AML-193 (cell line): ENCODE measurements at regions not wholly inside any gene's neighbourhood (a gene's known extent, or its start where the extent isn't known, plus 50 kb on each side); places are given as distances from the start of the nearest gene placed in this dataset.

Experiments used
- DNase-seq, 2 experiments: peaks; one replicate each; lab custom pipeline; 2025; lab: John Stamatoyannopoulos, UW

DNA sequence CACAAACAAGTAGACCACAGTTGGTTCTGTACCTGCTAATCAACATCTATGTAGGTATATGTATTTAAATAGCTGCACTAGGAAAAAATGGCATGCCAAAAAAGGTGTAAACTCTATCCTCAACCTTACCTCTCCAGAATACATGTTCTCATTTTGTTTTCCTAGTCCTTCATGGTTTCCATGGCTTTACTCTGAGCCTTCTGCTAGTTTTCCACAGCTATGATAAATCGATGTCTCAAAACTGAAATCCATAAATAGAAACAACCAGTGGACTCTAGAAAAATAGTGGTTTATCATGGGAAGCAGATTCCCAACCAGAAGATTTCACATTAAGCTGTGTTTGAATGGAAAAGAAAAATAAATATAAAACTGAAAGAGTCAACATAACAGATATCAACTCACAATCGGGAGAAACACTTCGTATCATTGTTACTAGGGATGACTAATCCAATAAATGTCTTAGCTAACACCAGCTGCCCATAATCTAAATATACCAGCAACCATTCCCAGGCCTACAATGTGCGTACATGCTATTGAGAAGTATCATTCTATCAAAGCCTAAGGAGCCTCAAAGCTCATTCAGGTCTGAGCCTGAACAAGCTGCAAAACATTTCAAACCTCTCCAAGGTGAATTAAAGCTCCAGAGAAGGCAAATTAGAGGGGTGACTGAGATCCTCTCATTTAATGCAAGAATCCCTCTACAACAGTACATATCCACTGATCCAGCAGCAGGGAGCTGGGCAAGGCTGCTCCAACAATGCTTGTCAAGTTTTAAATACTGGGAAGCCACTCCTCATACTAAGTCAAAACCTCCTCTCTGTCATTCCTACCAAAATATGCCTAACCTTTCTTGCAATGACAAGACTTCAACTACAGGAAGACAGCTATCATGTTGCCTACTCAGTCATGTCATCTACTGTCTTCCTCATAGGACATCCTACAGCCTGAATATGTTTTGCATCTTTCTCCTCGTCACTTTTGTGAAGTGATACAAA lies 90.2 kb downstream of the KCTD12 start:
- DNase-seq, result no peak

DNA sequence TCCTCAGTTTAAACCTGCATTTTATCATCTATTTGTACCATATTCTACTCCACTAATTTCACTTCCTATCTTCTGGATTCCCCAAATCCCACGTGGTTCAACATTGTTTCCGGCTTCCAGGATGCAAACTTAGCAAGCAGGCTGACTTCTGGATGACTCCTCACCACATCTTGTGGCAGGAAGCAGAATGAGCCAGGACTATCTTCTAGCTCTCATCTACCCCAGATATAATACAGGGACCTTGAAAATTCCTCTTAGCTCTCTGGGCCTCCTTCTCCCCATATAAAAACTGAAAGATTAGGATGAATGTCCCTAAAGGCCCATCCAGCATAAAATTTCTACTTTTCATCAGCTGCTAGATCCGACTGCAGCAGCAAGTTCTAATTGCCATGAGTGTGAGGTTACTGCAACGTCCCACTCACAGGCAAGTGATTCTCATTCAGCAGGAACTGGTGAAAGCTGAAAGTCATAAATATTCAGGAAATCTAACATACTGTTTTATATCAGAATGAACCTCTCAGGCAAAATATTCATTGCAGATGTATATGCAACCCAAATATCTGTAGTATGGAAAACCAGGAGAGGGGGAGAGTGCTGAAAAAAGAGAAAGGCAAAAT lies 93.4 kb downstream of the KCTD12 start:
- DNase-seq, result no peak

DNA sequence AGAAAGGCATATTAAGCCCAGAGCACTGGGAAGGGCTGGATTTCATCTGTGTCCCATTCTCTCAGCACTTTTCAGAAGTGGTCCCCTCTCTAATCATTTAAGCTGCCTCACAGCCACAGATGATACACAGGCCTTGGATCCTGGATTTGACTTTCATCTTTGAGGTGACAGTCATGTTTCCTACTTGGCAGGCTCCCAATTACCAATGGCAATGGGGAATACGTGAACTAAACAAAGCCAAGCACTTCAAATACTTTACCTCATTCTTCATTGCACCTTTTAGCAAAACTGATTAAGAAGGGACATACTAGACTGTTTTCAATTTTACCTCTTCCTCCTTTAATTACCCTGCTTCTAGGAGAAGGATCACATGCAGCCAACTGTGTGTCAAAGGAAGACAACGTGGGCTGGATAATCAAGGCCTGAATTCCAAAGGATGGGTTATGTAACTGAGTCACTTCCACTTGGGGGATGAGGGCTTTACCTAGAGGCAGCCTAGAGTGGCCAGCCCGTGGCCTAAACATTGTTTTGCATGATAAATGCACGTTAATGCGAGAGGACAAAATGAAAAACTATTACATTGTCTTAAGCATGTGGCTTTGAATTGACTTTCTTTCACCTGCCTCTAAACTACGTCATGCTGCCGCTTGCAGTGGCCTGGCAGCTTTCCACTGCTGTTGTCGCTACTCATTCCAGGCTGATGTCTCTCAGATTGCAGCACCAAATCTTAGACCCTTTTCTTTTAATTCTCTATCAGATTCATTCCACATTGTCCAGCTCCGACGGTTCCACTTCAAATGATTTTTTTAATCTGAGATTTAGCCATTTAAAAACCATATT lies 95.0 kb downstream of the KCTD12 start:
- no peak for DNase-seq

DNA sequence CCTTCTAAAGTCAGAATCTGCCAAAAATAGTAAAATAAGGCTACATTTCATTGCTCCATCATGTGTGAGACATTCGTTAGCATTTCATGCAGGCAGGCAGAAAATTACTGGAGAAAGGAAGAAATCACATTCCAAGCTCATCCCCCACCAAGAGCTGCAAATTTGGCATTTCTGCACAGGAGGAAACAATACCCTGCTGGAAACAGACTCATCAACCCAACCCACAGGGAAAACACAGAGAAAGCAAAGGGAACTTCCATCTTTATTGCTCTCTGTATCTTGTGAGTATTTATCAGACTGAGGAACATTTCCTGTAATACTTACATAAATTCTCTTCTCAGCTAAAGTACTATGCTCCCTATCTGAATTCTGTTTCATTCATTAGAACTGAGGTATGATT lies 95.7 kb downstream of the KCTD12 start:
- DNase-seq, result no peak

DNA sequence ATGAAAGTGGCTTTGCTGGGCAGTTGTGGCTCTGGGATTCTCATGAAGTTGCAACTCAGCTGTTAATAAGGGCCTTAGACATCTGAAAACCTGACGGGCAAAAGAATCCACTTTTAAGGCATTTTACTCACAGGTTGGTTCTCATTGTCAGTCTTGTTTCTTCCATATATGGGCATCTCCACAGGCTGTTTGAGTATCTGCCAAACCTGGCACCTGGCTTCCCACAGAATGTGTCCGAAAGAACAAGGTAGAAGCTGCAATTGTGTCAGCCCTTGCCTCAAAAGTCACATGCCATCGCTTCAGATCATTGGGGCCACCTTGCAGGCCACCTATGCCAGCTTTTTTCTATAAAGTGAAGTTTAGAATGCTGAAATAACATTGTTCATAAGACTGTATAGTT lies 102.4 kb downstream of the KCTD12 start:
- DNase-seq, result no peak

DNA sequence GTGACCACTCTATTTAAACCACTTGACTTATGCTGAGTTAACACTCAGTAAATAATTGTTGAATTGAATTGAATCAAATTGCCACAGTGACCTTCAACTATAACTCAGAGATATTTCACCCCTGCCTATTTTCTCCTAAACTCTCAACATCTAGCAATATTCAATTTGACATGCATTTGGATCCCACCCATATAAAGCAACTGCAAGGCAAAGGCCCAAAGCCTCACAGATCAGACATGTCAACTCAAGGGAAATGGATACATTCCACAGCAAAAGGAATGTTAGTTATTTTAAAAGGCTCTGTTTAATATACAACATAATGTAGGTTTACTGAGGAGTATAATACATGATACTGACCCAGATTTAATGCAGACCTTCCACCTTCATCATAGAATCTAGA lies 107.4 kb downstream of the KCTD12 start:
- no peak for DNase-seq

DNA sequence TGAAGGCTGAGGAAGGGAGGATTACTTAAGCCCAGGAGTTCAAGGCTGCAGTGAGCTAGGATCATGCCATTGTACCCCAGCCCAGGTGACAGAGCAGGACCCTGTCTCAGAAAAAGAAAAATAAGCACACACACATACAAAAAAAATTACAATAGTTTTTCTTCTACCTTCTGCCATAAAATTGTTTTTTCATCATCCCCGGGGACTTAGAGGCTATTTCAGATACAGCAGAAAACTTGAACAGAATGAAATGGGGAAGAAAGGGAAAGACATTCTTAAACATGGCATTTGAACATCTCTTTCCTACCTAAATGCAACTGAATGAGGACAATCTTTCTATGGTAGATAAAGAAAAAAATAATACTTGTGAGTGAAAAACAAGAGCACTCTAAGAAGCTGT lies 109.1 kb downstream of the KCTD12 start:
- no peak for DNase-seq

DNA sequence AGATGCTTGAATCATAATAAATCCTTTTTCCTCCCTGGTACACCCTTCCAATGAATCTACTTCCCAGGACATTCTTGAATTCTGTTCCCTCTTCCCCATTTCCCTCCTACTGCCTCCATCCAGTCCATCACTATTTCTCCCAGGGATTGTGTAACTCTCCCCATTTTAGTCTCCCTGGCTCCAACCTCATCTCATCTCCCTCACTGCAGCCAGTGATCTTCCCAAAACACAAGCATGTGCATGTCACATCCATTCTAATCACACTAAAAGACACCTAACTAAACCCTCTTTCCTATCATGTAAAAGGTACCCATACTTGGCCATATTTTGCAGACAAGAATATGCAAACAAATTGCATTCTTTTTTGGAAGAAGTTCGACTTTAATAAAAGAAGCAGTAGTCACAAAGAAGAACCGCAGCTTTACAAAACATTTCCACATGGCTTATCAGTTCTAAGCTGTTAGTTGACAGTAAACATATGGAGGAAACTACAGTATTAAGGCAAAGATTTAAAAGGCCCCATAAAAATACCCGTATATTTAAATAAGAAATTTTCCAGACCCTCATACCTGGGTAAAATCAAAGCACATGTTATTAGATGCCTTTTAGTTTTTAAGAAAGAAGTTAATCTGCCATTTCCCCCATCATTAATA lies 111.0 kb downstream of the KCTD12 start:
- no peak for DNase-seq

DNA sequence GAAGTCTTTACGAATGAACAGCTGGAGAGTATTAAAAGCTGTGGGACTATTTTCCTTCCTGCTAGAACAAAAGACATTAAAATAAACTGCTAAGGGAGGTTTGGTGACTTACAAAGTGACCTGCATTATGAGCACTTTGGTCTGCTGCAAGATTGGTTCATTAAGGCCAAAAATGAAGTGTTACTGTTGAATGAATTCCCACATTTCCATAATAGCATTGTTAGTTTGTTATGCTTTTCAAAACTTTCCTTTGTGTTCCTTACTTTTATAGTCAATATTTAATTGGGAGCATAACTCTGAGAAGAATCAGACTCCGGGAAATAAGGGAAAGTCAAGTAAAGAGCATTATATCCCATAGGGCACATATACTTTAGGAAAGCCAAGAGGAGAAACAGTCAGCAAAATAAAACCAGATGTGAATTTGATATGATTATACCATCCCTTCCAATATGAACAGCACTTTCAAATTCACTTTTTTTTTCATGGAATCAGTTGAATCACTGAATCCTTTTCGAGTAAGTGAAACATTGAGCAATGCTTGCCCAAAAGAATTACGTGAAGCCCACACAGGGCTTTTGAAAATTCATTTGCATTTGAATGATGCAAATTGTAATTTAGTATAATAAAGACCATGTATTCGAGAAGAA lies 112.6 kb downstream of the KCTD12 start:
- no peak for DNase-seq

DNA sequence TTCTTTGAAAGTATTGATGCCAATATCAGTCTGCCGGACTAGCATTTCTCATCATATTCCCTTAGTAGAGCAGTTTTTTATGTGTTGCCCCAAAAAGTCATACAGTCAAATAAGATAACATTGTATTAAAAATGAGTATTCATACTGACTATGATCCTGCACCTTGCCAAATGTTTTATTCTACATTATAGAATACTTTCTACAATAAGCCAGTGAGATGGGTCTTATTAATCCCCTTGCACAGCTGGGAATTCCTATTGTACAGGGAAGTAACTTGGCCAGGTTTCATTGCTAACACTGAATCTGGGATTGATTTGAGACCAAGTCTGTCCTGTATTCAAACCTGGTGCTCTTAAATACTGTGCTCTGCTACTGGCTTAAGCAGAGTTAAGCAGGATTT lies 114.0 kb downstream of the KCTD12 start:
- DNase-seq, result no peak

DNA sequence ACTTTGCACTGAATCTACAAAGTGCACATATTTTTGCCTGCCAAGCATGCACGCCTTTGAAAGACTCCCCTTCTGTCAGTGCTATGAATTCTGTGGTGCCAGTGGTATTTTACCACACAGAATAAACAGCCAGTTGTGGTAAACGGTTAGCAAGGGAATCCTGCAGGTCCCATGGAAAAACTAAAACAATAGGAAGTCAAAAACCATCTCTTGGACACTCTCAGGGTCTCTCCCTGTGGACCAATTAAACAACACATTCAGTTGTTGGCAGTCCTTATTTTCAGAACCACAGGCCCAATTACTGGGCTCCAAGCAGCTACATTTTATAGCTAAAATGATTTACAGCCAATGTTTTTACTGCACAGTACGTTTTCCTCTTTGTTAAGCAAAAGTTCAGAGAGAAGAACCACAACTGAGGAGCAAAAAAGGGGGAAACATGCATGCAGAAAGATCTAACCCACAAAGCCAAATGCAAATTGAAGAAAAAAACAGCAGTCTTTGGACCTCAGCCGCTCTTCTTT lies 116.9 kb downstream of the KCTD12 start:
- DNase-seq, result no peak

DNA sequence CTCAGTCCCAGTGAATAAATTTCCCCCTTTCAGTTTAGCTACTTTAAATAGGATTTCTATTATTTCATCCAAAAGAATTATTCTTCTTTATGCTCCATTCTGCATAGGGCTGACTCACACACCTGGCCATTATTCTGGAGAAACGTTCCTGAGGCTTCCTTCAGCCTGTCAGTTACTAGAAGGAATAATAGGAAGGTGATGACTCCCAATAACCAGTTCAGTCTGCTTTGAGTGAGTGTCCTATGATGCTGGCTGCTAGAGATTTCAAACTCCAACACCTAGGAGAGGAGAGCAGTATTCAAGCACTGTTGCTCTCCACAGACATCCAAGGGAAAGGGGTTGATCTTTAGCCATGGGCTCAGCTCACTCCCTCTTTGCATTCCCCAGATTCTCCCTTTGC lies 117.8 kb downstream of the KCTD12 start:
- DNase-seq, result no peak

DNA sequence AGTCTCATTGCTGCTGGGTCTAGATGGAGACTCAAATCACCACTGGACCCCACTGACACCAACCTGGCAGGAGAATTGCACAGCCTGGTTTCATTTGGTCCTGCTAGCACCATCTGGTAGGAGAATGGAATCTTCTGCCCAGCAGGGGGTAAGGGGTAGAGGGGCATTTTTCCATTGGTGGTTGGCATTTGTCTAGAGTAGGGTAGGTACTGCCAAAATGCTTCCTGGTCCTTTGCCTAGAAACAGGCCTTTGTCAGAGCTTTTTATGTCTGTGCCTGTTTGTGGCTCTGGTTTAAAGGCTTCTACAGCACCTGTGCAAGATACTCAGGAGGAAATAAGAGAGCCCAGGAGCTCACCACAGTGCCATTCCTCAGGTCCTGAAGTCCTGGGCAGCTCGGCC lies 121.3 kb downstream of the KCTD12 start:
- DNase-seq, result no peak

DNA sequence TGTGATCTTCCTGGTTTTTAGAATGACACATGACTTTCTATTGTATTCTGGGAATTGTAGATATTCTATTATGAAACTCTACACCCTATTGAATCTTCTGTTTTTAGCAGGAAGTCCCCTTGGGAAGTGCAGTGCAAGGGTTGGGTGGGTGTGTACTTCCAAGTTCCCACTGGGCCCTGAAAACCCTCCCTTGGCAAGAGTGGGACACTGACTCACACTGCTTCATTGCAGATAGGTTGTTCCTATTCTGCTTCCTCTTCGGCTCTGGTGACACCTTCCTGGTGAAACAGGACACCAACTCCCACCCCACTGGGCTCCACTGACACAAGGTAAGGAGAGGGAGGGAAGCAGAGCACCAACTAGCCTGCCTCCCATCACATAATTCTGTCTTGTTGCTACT lies 121.8 kb downstream of the KCTD12 start:
- peak in 1 of 2 experiments; percentile 27 for DNase-seq

DNA sequence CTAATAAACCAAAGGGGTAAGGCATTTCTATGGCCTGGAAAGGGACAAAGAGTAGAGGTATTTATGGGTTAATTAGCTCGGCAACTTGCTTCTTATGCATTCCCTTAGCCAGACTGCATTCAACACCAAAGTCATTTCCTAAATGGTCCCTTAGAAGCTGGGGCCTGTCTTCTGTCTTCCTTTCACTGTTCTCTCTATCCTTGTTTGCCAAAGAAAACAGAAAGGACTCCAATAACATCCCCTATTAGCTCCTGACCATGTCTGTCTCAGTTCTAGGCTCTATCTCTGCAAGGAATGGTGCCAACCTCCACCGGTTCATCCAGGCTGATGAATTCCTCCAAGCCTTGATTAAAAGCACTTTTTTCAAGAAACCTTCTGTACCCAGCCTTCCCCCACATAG lies 123.5 kb downstream of the KCTD12 start:
- no peak for DNase-seq

DNA sequence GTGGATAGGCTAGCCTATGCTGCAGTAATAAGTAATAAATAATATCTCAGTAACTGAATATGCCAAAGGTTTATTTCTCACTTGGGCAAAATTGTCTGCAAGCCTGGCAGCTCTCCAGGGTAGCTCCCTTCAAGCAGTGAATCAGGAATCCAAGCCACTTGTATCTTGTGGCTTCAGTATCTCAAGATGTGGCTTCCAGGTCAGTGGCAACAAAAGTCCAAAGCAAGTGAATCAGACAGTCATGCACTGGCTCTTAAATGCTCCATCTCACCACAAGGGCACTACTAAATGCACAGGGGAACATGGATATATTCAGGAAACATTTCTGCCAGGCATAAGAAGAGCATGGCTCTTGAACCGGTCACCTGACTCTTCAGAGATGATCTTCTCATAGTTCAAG lies 126.3 kb downstream of the KCTD12 start:
- no peak for DNase-seq

DNA sequence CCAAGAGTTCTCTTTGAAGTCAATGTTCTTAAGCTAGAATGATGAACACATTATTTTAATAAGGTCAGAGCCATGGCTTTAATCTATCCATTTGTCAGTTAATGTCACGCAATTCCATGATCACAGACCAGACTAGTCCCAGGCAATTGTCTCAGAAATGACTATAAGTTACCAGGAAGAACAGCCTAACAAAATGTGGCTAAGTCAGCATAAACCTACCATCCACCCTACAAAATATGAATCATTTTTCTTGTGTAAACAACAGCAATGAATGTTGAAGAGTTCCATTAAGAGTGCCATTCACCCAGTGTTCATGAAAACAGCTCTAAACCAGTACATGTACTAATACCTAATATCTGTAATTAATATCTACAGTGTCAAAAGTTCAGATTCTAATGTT lies 127.5 kb downstream of the KCTD12 start:
- no peak for DNase-seq

DNA sequence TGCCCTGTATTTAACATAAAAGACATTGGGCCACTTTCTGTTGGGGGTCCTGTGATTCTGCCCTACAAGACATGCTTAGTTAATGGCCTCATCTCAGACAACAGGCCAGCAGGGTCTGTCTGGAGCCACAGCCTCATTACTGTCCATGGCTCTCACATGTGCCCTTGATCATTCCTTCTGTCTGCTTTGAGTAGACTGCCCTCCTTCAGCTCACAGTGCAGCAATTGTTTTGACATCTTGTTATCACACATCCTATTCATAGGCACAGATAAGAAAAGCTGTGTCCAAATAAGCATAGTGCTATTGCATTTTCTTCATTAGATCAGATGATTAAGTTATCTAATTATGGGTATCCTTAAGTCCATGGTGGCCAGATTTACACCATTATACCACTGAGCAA lies 127.9 kb downstream of the KCTD12 start:
- no peak for DNase-seq

DNA sequence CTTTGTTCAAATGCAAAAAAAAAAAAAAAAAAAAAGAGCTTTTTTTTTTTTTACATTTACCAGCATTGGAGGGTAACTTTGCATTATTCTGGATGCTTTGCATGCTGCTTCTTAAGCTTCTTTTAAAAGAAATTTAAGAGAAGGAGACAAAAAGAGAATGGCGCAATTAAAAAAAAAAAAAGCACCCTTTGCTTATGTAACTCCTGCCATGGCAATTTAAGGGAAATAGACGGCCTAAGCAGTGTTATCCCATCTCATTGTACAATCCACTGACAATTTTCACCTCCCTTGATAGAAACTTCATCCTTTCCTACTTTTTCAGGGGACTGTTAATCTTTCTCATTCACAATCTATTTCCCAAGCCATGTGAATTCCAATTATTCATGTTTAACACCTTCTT lies 129.8 kb downstream of the KCTD12 start:
- DNase-seq, result peak; percentile 53 to 64

DNA sequence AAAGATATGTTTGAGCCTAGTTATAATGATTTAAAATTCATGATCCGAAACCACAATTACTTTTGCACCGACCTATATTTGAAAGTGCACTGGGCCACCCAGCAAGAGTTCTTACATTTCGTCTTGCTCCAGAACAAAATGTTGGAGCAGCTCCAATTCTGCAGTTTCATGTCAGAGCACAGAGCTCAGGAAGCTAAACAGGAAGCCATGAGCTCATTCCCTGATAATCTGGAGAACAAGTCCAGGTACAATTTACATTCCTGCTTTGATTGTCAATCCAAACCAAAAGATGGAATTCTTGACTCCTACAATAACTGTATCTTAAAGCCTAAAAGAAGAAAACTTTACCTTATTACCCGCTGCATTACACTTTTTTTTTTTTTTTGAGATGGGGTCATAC lies 131.8 kb downstream of the KCTD12 start:
- no peak for DNase-seq

DNA sequence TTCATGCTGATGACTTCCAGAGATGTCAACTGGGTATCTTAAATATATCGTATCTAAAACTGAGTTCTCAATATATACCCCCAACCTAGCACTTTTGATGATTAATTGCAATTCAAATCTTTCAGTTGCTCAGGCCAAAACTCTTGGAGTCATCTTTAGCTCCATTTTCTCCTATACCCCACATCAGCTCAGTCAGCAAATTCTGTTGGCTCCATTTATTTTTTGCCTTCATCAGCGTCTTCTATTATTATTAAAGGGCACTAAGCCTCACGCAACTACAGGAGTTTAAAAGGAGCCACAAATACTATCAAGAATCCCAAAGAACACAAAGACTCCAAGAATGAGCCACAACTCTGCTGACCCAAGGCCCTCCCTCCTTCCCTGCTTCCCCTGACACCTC lies 134.9 kb downstream of the KCTD12 start:
- no peak for DNase-seq
